ENCODE measurements at regions not wholly inside any gene's neighbourhood (a gene's known extent, or its start where the extent isn't known, plus 50 kb on each side); places are given as distances from the start of the nearest gene placed in this dataset.

DNA sequence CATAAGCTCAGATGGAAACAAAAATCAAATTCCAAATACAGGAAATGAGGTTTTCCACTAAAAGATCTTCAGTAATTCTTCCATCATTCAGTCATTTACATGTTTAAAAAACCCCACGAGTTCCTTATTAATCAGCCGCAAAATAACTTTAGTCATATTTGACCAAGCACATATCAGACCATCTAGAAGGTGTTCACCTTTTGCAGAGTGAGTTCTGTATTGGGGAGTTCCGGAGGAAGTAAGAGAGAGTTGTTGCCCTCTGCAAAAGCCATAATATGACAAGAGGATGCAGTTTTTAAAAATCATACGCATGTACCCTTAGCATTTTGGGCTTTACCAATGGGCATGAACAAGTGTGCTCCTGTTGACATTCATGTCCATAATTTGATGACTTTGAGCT is 61.6 kb downstream of the CCR1 start:
- DNase-seq (ENCODE audit: low read depth in 2 of 2) = no peak

DNA sequence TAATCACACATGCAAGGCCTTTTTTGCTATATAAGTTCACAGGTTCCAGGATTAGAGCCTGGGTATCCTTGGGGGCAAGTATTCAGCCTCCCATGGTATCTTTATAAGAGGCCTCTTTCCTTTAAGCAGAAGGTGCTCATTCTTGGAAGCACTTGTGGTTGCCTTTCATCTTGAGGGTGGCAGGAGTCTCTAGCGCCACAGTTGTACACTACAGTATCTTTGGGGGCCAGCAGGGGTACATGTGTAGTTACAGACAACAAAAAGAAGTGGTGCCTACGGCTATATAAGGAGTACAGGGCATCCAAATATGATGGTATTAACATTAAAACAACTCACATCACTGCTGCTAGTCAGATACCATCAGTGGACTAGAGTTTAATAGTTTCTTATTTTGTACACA is 62.1 kb downstream of the CCR1 start:
- no peak for DNase-seq (ENCODE audit: low read depth in 2 of 2)

DNA sequence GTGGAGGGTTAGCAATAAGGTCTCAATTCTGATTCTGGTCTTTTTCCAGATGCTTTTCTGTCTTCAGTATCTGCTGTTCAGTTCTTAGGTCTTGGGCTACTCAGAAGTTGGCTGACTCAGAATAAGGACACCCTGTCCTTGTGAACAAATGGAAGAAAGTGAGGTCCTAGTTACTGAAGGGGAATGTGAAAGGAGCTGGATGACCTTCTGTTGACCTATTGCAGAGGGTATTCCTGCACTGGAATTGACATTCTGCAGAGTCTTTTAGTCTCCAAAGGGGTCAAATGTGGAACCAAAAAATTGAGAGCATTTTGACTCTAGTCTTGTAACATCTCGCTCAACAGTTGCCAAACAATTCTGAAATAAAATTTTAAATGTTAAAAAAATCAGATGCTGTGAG is 63.0 kb downstream of the CCR1 start:
- DNase-seq (ENCODE audit: low read depth in 2 of 2) = no peak

DNA sequence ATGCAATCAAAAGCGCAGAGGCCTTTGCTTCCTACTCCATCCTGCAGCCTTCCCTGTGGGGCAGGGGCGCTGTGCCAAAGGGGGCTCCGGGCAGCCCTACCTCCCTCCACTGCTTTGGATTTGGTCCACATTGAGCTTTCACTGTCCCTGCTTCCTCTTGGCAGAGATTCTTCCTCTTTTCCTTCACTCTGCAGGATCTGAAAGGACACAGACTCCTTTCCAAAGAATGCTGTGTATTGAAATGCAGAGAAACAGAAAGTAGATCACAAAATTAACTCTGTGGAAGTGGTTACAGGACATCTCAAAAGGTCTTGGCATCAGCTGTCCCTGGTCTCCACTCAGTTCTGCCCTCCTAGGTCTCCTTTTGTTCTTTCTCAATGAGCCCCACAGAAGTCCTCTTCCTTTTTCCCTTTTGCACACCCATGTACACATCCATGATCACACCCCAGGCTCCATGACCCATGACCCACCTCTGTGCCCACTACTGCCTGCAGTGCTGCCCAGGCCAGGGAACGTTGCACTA is 64.1 kb downstream of the CCR1 start:
- no peak for DNase-seq (ENCODE audit: low read depth in 2 of 2)

DNA sequence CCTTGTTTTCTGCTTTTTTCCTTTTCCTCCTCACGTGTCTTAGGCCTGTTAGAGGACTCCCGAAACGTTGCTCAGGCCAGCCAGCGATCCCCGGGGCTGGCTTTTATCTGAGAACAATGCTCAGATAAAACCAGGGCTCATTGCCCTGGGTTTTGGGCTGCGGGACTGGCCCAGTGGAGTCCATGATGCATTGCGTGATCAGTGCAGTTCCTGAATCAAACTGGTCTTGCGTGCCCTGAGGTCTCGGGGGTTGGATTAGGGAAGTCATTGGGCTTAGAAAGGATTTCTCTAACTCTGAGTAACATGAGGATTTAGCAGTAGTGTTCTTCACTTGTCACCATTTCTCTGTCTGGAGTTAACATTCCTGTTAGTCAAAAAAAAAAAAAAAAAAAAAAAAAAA is 66.3 kb downstream of the CCR1 start:
- DNase-seq (ENCODE audit: low read depth in 2 of 2) = no peak

DNA sequence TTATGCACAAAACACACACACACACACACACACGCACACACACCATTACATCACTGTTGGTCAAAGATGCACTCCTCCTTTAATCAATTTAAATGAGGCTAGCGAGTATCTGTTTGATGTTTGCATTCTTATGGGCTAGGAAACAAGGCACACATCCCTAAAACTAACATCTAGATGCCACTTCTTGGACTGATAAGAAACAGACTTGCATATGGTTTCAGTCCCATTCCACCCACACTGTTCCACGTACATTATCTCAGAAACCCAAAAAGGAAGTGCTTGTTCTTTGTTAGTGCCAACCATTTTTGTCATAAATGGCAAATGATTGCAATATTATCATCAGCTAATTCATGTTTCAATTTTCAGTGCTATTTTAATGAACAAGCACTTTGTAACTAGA is 69.5 kb downstream of the CCR1 start:
- no peak for DNase-seq (ENCODE audit: low read depth in 2 of 2)

DNA sequence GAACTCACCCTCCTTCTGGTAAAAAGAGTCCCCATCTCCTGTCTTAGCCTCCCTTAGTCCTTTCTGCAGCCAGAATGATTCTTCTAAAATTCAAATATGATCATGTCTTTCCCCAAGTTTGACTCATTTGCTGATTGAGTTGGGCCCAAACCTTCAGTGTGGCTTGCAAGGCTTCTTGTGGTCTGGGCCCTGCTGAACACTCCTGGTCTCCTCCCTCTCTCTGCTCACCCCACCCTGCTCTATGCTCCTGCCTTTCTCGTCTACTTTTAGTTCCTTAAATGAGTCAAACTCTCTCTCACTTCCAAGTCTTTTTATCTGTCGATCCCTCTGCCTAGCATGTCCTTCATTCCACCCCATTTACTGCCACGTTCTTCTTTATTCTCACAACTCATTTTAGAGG is 72.6 kb downstream of the CCR1 start:
- no peak for DNase-seq (ENCODE audit: low read depth in 2 of 2)

DNA sequence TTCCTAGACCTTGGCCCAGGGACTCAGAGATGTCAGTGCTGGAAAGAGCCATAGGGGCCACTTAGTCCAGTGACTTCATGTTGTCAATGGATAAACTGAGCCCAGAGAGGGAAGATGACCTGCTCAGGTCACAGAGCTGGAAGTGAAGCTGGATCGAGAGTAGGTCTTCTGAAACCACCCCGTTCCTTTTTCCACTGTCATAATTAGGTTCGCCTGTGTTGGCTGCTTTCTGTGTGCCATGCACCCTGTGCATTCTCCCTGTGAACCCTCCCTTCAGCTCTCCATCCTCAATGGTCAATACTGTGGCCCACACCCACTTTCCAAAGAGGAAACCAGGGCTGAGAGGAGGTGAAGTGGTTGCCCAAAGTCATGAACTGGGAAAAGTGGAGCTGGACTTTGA is 74.8 kb downstream of the CCR1 start:
- no peak for DNase-seq (ENCODE audit: low read depth in 2 of 2)

DNA sequence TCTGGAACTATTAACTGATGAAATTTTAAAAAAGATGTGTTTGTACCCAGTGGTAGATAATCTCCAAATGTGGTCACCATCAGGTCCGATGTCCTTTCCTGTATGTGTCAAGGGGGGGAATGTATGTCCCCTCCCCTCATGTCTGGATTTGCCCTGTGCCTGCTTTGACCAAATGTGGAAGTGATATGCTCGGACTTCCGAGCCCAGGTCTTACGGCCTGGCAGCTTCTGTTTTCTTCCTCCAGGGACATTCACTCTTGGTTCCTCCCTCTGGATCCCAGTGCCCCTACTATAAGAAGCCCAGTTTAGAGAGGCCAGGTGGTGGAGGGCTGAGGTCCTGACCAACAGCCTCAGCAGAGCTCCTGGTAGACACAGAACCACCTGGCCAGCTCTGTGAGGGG is 75.5 kb downstream of the CCR1 start:
- no peak for DNase-seq (ENCODE audit: low read depth in 2 of 2)

DNA sequence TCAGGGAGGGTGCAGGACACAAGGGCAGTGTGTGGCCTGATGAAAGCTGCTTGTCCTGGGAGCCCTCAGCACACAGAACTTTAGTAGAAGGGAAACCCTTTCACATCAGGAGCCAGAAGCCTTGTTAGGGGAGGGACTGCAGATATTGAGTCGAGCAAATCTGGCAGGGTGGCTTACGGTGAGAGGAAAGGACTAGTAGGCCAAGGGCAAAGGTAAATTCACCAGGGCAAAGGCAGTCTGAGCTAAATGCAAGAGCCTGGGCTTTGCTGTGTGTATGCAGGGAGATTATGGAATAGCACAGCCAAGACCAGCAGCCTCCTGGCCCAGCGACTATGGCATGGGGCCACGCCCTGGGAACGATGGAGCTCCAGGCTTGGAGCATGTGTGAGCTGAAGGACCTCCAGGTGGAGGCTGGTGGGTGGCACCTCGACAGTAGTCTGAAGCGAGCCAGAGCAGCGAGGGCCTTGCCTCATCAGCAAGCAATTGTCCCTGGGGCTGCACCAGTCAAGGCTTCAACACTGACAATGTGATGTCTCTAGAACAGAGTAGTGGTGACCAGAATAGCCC is 76.1 kb downstream of the CCR1 start:
- DNase-seq (ENCODE audit: low read depth in 2 of 2) = no peak

DNA sequence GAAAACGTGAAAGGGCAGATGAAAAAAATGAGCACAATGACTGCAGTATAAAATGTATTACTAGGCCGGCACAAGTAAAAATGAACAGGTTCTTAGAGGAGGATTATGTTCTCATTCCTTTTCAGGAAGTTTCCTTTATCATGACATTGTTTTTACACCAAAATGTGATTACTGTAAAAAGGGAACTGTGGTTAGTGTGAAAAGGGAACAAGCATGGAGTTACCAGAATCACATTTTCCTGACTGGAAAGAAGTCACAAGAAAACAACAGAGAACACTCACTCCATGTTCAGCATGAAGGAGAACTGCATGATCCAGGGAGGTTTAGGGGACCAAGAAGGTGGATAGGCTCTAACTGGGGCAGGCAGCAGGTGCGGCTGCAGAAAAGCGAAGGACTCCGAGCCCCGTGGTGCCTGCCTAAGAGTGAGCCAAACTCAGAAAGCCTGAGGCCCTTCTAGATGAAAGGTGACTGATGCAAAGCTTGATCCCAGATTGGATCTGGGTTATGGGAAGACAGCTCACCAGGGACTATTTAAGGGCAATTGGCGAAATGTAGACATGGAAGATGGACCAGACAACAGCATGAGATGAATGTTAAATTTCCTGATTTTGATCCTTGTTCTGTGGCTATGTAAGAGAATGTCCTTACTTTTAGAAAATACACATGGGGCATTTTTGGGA is 77.3 kb downstream of the CCR1 start:
- DNase-seq (ENCODE audit: low read depth in 2 of 2) = no peak

DNA sequence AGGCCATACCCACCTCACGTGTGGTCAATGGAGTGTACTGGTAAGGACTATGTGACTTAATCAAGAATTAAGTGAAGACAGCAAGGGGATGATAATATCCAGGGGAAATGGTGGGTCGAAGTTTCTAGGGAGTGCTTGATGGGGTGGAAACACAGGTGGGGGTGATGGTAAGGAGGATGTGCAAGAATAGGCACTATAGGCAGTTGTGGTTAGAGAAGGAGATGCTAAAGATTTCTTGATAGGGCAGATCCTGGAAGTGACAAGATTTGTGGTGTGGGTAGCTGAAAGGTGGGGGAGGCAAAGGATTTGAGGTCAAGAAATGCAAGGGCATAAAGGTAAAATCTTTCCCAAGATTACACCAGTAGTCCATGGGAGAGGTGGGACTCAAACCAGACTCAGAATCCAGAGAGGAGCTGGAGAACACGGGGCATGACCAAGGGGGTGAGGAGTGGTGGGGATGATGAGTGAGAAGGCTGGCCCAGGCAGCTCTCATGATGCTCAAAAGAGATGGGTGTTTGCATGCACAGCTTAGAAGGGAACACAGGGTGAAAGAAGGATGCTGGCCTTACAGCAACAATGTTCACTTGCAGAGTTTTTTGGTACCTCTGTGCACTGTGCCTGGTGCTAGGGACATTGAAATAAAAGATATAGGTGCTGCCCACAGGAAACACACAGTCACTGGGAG is 78.4 kb downstream of the CCR1 start:
- no peak for DNase-seq (ENCODE audit: low read depth in 2 of 2)

DNA sequence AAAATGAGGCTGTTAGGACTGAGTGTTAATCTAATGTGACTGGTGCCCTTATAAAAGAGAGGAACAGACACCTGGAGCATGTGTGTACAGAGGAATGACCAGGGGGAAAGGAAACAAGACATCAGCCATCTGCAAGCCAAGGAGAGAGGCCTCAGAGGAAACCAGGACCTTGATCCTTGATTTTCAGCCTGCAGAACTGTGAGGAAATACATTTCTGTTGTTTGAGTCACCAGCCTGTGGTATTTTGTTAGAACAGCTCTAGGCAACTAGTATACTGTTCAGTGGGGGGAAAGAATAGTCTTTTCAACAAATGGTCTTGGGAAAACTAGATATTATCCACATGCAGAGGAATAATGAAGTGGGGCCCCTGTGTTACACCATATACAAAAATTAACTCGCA is 80.6 kb downstream of the CCR1 start:
- DNase-seq (ENCODE audit: low read depth in 2 of 2) = no peak

DNA sequence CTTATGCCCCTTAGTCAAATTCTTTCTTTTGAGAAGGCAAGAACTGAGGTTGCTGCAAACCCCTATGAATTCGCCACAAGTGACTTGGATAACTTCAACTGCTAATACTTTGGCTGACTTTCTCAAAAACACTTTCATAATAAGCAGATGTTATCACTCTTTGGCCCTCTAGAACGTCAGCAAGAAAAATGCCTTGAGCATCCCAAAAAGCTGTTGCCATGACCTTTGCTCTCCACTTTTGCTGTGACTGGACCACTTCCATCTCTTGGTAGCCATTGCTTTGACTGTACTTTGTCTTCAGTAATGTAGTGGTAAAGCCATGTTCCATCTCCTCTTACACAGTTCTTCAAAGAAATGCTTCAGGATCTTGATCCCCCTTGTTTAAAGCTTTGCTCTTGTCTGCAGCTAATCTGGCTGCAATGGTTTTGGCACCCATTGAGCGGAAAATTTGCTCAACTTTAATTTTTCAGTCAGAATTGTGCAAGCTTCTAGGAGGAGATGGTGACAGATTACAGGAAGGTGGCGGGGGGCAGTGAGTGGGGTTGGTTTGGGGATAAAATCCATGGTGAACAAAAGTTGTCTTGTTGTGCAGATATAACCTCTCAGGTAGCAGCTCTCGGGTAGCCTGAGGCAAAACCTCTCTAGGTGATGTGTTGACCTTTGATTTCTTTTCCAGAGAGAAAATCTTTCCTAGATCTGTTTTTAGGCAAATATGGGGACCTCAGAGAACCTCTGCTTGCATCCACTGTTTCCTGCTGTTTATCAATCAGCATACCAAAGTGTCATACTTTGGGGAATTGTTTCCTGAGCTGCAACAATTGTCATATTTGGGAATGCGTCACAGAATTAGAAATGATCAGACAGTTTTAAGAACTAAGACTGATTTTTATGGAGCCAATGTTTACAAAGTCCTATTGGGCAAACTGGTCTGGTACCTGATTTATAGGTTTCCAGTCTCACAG is 83.6 kb downstream of the CCR1 start:
- no peak for DNase-seq (ENCODE audit: low read depth in 2 of 2)

DNA sequence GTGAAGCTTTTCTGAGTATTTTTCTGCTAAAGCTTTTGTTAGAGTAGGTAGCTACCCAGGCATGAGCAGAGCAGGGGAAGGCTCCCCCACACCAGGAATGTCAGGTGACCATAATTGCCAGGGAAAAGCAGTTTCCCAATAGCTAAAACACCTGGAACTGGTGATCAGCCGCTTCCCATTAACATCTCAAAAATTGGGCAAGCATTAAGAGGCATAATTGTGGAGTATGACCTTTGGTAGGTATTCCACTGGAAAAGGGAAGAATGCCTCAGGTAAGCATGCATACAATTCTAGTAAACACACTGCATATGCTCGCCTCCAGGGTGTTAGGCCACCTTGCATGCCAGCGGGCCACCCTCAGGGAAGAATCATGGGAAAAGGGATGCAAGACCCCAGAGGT is 84.5 kb downstream of the CCR1 start:
- DNase-seq (ENCODE audit: low read depth in 2 of 2) = no peak

DNA sequence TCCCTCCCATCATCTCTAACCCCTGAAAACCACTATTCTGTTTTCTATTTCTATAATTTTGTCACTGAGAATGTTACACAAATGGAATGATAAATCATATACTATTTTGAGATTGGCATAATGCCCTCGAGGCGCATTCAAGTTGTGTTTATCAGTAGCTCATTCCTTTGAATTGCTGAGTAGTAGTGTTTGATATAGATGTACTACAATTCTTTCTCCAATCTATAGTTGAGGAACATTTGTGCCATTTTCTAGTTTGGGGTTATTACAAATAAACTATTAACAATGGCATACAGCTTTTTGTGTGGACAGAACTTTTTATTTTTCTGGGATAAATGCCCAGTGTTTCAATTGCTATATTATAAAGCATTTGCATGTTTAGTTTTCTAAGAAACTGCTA is 86.0 kb downstream of the CCR1 start:
- DNase-seq (ENCODE audit: low read depth in 2 of 2) = no peak

DNA sequence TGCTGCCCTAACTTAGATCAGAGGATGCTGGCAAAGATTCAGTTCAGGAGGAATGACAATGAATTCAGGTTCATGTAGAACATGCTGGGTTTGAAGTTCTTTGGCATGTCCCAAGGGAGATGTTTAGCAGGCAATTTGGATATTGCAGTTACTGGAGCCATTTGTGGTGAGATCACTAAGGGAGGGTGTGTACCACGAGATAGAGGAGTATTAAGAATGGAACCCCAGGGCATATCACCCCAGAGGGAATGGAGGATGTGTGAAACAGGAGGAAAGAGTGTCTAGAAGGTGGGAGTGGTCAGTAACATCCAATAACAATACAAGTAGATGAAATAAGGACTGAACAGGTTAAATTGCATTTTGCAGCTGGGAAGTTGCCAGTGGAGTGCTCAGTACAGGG is 87.1 kb downstream of the CCR1 start:
- DNase-seq (ENCODE audit: low read depth in 2 of 2) = no peak

DNA sequence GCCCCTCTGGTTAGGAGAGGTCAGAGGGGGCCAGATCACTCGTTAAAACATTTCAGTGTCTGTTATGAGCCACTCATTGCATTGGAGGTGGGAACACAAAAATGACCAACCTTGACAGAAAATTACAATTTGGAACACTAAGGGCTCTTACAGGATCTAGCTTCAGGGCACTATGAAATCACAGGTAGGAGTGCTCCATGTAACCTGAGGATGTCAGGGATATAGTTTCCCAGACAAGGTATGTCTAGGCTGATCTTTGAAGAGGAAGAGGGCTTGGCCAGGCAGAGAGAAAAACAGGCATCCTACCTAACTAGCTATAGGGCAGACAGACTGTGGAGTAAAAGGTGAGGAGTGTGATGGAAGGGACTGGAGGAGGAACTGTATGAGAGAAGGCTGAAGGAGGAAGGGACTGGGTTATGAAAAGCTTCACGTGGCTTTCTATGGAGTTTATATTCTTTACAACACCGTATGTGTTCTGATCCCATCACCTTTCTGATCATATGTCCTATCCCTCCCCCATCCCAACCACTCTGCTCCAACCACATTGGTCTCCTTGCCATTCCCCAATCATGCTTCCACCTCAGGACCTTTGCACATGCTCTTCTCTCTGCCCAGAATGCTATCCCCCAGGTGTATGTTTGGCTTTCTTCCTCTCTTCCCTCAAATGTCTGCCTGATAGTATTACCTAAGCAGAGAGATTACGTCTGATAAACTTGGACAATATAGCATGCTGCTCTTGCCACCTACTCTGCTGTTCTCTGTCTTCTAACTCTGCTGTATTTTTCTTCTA is 88.2 kb downstream of the CCR1 start:
- DNase-seq (ENCODE audit: low read depth in 2 of 2) = no peak

DNA sequence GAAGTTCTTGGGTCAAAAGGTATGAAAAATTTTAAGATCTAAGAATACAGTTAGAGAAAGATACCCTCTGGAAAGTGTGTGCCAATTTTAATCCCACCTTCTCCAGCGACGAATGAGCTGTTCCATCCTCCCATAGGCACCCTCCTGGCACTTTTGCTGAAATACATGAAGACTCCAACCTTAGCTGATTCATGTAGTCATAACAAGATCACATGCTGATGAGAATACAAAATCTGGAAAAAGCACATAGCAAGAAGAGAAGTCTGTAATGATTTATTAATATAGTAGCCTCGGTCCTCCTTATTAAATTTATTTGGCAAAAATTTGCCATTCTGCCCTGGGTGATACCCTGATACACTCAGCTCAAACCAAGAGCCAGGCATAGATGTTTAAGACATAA is 88.9 kb downstream of the CCR1 start:
- no peak for DNase-seq (ENCODE audit: low read depth in 2 of 2)

DNA sequence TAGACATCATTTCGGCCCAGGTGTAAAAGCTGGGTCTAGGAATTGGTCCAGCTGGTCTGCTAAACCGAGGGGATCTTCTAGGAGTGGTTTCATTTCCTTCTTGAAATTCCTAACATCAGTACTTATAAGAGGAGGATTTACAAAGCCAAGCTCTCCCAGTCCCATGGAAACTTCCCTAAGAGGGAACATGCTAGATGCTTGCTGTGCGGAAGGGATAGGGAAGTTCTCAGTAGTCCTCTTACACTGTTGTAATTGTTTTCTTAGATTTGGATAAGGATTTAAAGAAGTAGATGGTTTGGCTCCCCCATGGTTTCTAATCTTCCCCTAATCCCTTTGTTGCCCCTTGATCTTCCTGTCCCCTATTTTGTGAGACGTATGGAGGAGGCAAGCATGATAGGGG is 89.7 kb upstream of the XCR1 start:
- no peak for DNase-seq (ENCODE audit: low read depth in 2 of 2)

DNA sequence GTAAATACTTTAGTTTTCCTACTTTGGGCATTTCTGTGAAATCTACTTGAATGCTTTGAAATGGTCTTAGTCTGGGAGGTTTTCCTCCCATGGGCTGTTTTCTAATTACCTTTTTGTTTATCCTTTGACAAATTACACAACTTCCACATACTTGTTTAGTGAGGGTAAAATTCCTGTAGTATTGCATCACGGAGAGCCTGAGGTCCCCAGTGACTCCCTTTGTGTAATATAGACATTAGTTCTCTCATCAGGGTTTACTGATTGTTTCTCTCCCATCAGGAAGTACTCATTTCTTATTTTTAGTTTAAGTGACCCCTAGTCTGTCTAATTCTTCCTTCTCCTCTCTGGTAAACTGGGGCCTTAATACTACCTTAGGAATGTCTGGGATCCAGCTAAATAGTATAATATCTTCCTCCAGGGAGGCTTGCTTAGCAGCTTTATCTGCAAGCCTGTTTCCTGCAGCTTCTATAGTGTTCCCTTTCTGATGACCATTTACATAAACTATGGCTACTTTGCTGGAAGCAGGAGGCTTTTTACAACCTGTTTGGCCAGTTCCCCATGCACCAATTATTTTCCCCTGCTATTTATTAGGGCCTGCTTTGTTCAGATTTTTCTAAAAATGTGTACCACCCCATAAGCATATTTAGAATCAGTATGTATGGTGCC is 87.2 kb upstream of the XCR1 start:
- no peak for DNase-seq (ENCODE audit: low read depth in 2 of 2)

Data from stimulated activated CD8-positive, alpha-beta memory T cell treated with anti-CD3 and anti-CD28 coated beads, Interleukin-15, amount 100 ng/mL, for 48 hours (primary cell).